ENCODE measurements at regions not wholly inside any gene's neighbourhood (a gene's known extent, or its start where the extent isn't known, plus 50 kb on each side); places are given as distances from the start of the nearest gene placed in this dataset.
A peak's percentile ranks its signal among the peaks of the same experiment; 100 is the strongest.
"Not testable (repeated sequence)": the region's sequence is repeated elsewhere in the genome, so short reads cannot be mapped to it uniquely, and the experiment has no call there.

GRCh38 chr6:85329196-85329595 lies 120.7 kb upstream of the NT5E start:
- Histone ChIP-seq H3K9me3 (no peaks in the 10 kb centered on the region), H3K4me3 (no peak overlapping the region), H3K27ac (no peak overlapping the region), H3K36me3 (no peaks in the 10 kb centered on the region), H3K27me3 (replicated peaks; ENCODE audit: insufficient read depth) (no peaks in the 10 kb centered on the region), H3K4me1 (ENCODE audit: control insufficient read depth in 1 of 2, low read depth in 2 of 2) (peaks cover 4 to 9% of the 10 kb centered on the region in 2 donors)
- ATAC-seq (ENCODE audit: insufficient number of reproducible peaks, low FRiP score, low read depth) (no peak), DNase-seq (ENCODE audit: low spot score) (no peak)
- no peak for TF ChIP-seq CTCF (IDR thresholded peaks at IDR 0.05)

- not testable (repeated sequence) for H3K36me3 ChIP-seq; H3K4me1 ChIP-seq (ENCODE audit: control insufficient read depth in 1 of 2, low read depth in 2 of 2); H3K4me3 ChIP-seq; DNase-seq (ENCODE audit: low spot score); ATAC-seq (ENCODE audit: insufficient number of reproducible peaks, low FRiP score, low read depth); H3K9me3 ChIP-seq; H3K27me3 ChIP-seq (replicated peaks; ENCODE audit: insufficient read depth); H3K27ac ChIP-seq
Measured at GRCh38 chr6:85325811-85326210, 124.1 kb upstream of the NT5E start.

GRCh38 chr6:85323435-85324040 lies 126.3 kb upstream of the NT5E start:
- no peak for ATAC-seq (ENCODE audit: insufficient number of reproducible peaks, low FRiP score, low read depth)
- H3K9me3 ChIP-seq = no peaks in the 10 kb centered on the region
- no peaks in the 10 kb centered on the region for H3K4me1 ChIP-seq (ENCODE audit: control insufficient read depth in 1 of 2, low read depth in 2 of 2)
- peak; percentile 25 for DNase-seq (ENCODE audit: low spot score)
- no peak overlapping the region for H3K27ac ChIP-seq
- no peaks in the 10 kb centered on the region for H3K36me3 ChIP-seq
- H3K27me3 ChIP-seq (replicated peaks; ENCODE audit: insufficient read depth) = no peaks in the 10 kb centered on the region
- no peak overlapping the region for H3K4me3 ChIP-seq
- peak; percentile 68 for TF ChIP-seq CTCF (IDR thresholded peaks at IDR 0.05)

GRCh38 chr6:85322446-85323105 lies 127.3 kb upstream of the NT5E start:
- no peaks in the 10 kb centered on the region for H3K27me3 ChIP-seq (replicated peaks; ENCODE audit: insufficient read depth)
- no peak for TF ChIP-seq CTCF (IDR thresholded peaks at IDR 0.05)
- no peaks in the 10 kb centered on the region for H3K36me3 ChIP-seq
- ATAC-seq (ENCODE audit: insufficient number of reproducible peaks, low FRiP score, low read depth) = no peak
- no peaks in the 10 kb centered on the region for H3K9me3 ChIP-seq
- no peaks in the 10 kb centered on the region for H3K4me1 ChIP-seq (ENCODE audit: control insufficient read depth in 1 of 2, low read depth in 2 of 2)
- no peak overlapping the region for H3K27ac ChIP-seq
- no peak for DNase-seq (ENCODE audit: low spot score)
- no peak overlapping the region for H3K4me3 ChIP-seq

- no peak for TF ChIP-seq CTCF (IDR thresholded peaks at IDR 0.05)
- no peaks in the 10 kb centered on the region for H3K9me3 ChIP-seq
- DNase-seq (ENCODE audit: low spot score) (no peak), ATAC-seq (ENCODE audit: insufficient number of reproducible peaks, low FRiP score, low read depth) (no peak)
- no peak overlapping the region for H3K4me3 ChIP-seq
- H3K27me3 ChIP-seq (replicated peaks; ENCODE audit: insufficient read depth) = no peaks in the 10 kb centered on the region
- no peak overlapping the region for H3K27ac ChIP-seq
- no peaks in the 10 kb centered on the region for H3K36me3 ChIP-seq
- H3K4me1 ChIP-seq (ENCODE audit: control insufficient read depth in 1 of 2, low read depth in 2 of 2) = no peaks in the 10 kb centered on the region
Measured at GRCh38 chr6:85321906-85322305, 128.0 kb upstream of the NT5E start.

- TF ChIP-seq CTCF (IDR thresholded peaks at IDR 0.05) = no peak
- H3K9me3 ChIP-seq = no peaks in the 10 kb centered on the region
- no peak overlapping the region for H3K27ac ChIP-seq
- no peak overlapping the region for H3K4me3 ChIP-seq
- no peaks in the 10 kb centered on the region for H3K4me1 ChIP-seq (ENCODE audit: control insufficient read depth in 1 of 2, low read depth in 2 of 2)
- no peaks in the 10 kb centered on the region for H3K27me3 ChIP-seq (replicated peaks; ENCODE audit: insufficient read depth)
- ATAC-seq (ENCODE audit: insufficient number of reproducible peaks, low FRiP score, low read depth) (no peak), DNase-seq (ENCODE audit: low spot score) (no peak)
- H3K36me3 ChIP-seq = no peaks in the 10 kb centered on the region
Measured at GRCh38 chr6:85314586-85314985, 135.3 kb upstream of the NT5E start.

Data from thoracic aorta (tissue), 2 donors.